ENCODE measurements at regions not wholly inside any gene's neighbourhood (a gene's known extent, or its start where the extent isn't known, plus 50 kb on each side); places are given as distances from the start of the nearest gene placed in this dataset.

- DNase-seq (ENCODE audit: low spot score), result no peak
These were observed 330.2 kb upstream of the GRAMD2B start for GRCh38 chr5:126093041-126093440.

GRCh38 chr5:126093718-126094117 is 329.5 kb upstream of the GRAMD2B start:
- DNase-seq (ENCODE audit: low spot score), result no peak

- no peak for DNase-seq (ENCODE audit: low spot score)
These were observed 328.2 kb upstream of the GRAMD2B start for GRCh38 chr5:126094991-126095390.

- DNase-seq (ENCODE audit: low spot score), result no peak
These were observed 326.7 kb upstream of the GRAMD2B start for GRCh38 chr5:126096442-126097006.

- no peak for DNase-seq (ENCODE audit: low spot score)
These were observed 325.3 kb upstream of the GRAMD2B start for GRCh38 chr5:126097876-126098275.

- no peak for DNase-seq (ENCODE audit: low spot score)
These were observed 324.7 kb upstream of the GRAMD2B start for GRCh38 chr5:126098330-126099017.

GRCh38 chr5:126099077-126099476 is 324.1 kb upstream of the GRAMD2B start:
- DNase-seq (ENCODE audit: low spot score), result no peak

GRCh38 chr5:126100767-126101166 is 322.4 kb upstream of the GRAMD2B start:
- DNase-seq (ENCODE audit: low spot score), result no peak

- no peak for DNase-seq (ENCODE audit: low spot score)
These were observed 321.3 kb upstream of the GRAMD2B start for GRCh38 chr5:126101901-126102300.

GRCh38 chr5:126103050-126103449 is 320.2 kb upstream of the GRAMD2B start:
- DNase-seq (ENCODE audit: low spot score), result no peak

GRCh38 chr5:126103868-126104267 is 319.3 kb upstream of the GRAMD2B start:
- no peak for DNase-seq (ENCODE audit: low spot score)

- no peak for DNase-seq (ENCODE audit: low spot score)
These were observed 318.9 kb upstream of the GRAMD2B start for GRCh38 chr5:126104341-126104740.

- no peak for DNase-seq (ENCODE audit: low spot score)
These were observed 318.3 kb upstream of the GRAMD2B start for GRCh38 chr5:126104951-126105350.

GRCh38 chr5:126106029-126106428 is 317.2 kb upstream of the GRAMD2B start:
- DNase-seq (ENCODE audit: low spot score), result no peak

GRCh38 chr5:126107381-126107780 is 315.8 kb upstream of the GRAMD2B start:
- no peak for DNase-seq (ENCODE audit: low spot score)

- peak; percentile 22 for DNase-seq (ENCODE audit: low spot score)
These were observed 314.7 kb upstream of the GRAMD2B start for GRCh38 chr5:126108470-126108869.

GRCh38 chr5:126115059-126115629 is 308.1 kb upstream of the GRAMD2B start:
- DNase-seq (ENCODE audit: low spot score), result no peak

- no peak for DNase-seq (ENCODE audit: low spot score)
These were observed 306.2 kb upstream of the GRAMD2B start for GRCh38 chr5:126117044-126117443.

GRCh38 chr5:126119887-126120442 is 303.2 kb upstream of the GRAMD2B start:
- no peak for DNase-seq (ENCODE audit: low spot score)

- DNase-seq (ENCODE audit: low spot score), result no peak
These were observed 302.3 kb upstream of the GRAMD2B start for GRCh38 chr5:126120939-126121338.

GRCh38 chr5:126122942-126123341 is 300.3 kb upstream of the GRAMD2B start:
- DNase-seq (ENCODE audit: low spot score), result no peak

GRCh38 chr5:126124706-126125345 is 298.4 kb upstream of the GRAMD2B start:
- DNase-seq (ENCODE audit: low spot score), result no peak

Measured in umbilical cord (tissue), 1 donor.